Activated naive CD4-positive, alpha-beta T cell treated with anti-CD3 and anti-CD28 coated beads, Interleukin-2, amount 10 ng/mL, durations not matched to agents 7 days and 5 days (primary cell): ENCODE measurements at regions not wholly inside any gene's neighbourhood (a gene's known extent, or its start where the extent isn't known, plus 50 kb on each side); places are given as distances from the start of the nearest gene placed in this dataset.

Experiments
- CTCF ChIA-PET: fragments of 350-600 bp; sonication (Branson Sonifier 250); formaldehyde crosslinking; loops from one replicate; lab custom pipeline; 2021; ENCODE audit warnings: antibody characterized with exemption; lab: Charles Lee
- DNase-seq: peaks from one replicate; pipeline ENCODE4 v3.0.0-alpha.2; 2020
- H3K27ac Mint-ChIP-seq: one replicate; pipeline ENCODE4 v1.8.0; 2021; ENCODE audit warnings: mild to moderate bottlenecking, moderate library complexity, mixed read lengths
- H3K27me3 Mint-ChIP-seq: one replicate; pipeline ENCODE4 v1.8.0; 2021; ENCODE audit warnings: mild to moderate bottlenecking, mixed read lengths
- H3K36me3 Mint-ChIP-seq: one replicate; pipeline ENCODE4 v1.8.0; 2021; ENCODE audit warnings: mixed read lengths
- H3K4me1 Mint-ChIP-seq: one replicate; pipeline ENCODE4 v1.8.0; 2021; ENCODE audit warnings: mixed read lengths
- H3K4me3 Mint-ChIP-seq: one replicate; pipeline ENCODE4 v1.8.0; 2021; ENCODE audit warnings: mild to moderate bottlenecking, moderate library complexity, mixed read lengths
- H3K9me3 Mint-ChIP-seq: one replicate; pipeline ENCODE4 v1.8.0; 2021; ENCODE audit warnings: mixed read lengths

DNA sequence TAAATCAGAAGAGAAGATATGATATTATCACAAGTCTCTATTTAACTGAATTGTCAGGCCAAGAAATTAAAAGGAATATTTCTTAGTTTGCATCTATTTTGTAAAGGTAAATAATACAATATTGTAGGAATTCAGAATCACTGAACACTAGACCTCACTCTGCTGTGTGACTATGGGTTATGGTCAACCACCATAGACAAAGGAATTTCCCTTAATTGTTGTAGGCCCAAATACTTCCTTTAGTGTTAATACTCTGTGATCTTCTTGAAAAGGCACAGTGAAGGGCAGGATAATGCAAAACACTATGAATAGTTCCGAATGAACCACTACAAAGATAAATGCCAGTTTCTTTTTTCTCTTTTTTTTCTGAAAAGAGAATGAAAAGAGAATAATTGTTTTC is 162.3 kb downstream of the TUSC7 start:
- no peaks in the 10 kb centered on the region for H3K4me1 Mint-ChIP-seq
- CTCF ChIA-PET, result no interaction called here
- no peaks in the 10 kb centered on the region for H3K36me3 Mint-ChIP-seq
- H3K27me3 Mint-ChIP-seq, result no peaks in the 10 kb centered on the region
- H3K9me3 Mint-ChIP-seq, result no peaks in the 10 kb centered on the region
- H3K27ac Mint-ChIP-seq, result no peak overlapping the region
- no peak overlapping the region for H3K4me3 Mint-ChIP-seq
- no peak for DNase-seq

DNA sequence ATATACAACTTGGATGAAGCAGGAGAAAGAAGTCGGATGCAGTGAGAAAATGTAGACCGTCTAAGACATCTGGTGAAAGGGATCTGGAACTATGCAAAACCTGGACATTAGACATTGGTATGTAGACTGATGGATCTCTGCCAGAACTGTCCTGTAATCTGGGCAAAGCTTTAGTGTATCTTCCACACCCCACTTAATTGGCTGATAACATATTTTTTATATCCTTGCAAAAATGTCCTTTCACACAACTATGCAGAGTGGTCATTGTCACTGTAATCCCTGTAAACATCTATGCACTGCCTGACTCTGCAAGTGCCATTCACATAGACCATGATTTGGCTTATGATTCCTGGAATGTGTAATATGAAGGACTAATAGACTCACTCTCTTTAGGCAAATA is 163.1 kb downstream of the TUSC7 start:
- CTCF ChIA-PET, result no interaction called here
- no peaks in the 10 kb centered on the region for H3K4me1 Mint-ChIP-seq
- no peak for DNase-seq
- no peak overlapping the region for H3K27ac Mint-ChIP-seq
- no peaks in the 10 kb centered on the region for H3K9me3 Mint-ChIP-seq
- H3K27me3 Mint-ChIP-seq, result no peaks in the 10 kb centered on the region
- no peaks in the 10 kb centered on the region for H3K36me3 Mint-ChIP-seq
- no peak overlapping the region for H3K4me3 Mint-ChIP-seq

DNA sequence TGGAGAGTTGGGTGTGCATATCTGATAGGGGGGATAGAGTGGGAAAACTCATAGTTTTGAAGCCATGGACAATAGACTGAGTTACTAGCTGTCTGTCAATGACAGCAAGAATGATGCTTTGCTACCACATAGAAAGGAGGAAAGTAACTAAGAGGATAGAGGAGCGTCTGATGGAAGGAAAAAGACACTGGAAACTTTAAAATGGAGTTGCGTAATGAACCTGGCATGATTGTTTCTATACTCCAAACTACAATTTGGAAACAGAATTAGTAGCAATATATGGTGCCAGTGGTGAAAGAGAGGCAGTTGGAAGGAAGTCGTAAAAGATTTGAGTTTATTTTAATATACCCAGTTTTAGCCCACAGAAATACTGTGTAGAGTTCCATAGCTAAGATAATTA is 163.6 kb downstream of the TUSC7 start:
- H3K36me3 Mint-ChIP-seq, result no peaks in the 10 kb centered on the region
- no peak for DNase-seq

GRCh38 chr3:116877968-116878367 is 168.4 kb downstream of the TUSC7 start:
- Mint-ChIP-seq H3K4me1 (no peaks in the 10 kb centered on the region), H3K36me3 (no peaks in the 10 kb centered on the region), H3K9me3 (no peaks in the 10 kb centered on the region), H3K27ac (no peak overlapping the region), H3K4me3 (no peak overlapping the region), H3K27me3 (no peaks in the 10 kb centered on the region)
- CTCF ChIA-PET, result no interaction called here
- no peak for DNase-seq

More for the DNA sequence above, 163.6 kb downstream of the TUSC7 start:
- CTCF ChIA-PET, result no interaction called here
- no peak overlapping the region for H3K27ac Mint-ChIP-seq
- H3K9me3 Mint-ChIP-seq, result no peaks in the 10 kb centered on the region
- H3K27me3 Mint-ChIP-seq, result no peaks in the 10 kb centered on the region
- no peaks in the 10 kb centered on the region for H3K4me1 Mint-ChIP-seq
- H3K4me3 Mint-ChIP-seq, result no peak overlapping the region

DNA sequence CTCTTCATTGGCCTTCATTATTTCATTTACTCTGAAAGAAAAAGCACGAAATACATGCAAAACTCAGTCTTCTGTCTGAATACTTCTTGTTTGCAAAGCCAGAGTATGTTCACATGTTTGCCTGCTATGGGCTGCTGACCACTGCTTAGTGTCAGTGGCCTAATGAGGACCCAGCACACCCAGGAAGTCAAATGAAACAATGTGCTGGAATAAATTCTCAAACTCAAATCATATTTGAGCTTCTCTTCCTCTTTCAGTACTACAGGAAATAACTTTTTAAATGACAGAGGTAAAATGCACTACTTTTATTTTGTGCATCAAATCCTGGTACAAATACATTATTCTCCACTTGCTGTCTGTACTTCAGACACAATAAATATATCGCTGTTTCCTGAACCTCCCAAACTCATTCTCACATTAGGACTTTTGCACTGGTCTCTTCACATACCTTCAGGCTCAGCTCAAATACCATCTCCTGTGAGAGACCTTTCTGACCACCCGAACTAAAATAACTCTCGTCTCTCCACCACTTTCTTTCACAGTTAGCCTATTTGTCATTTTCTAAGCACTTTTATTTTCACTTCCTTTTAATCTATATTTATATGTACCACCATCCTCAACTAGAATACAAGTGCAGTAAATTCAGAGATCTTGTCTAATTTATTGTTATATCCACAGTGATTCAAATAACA is 176.8 kb downstream of the TUSC7 start:
- Mint-ChIP-seq H3K4me3 (no peak overlapping the region), H3K27me3 (no peaks in the 10 kb centered on the region), H3K9me3 (no peaks in the 10 kb centered on the region), H3K4me1 (no peaks in the 10 kb centered on the region), H3K27ac (no peak overlapping the region), H3K36me3 (no peaks in the 10 kb centered on the region)
- CTCF ChIA-PET, result interaction anchor here (0.6 kb wide), 1 partner anchor 173 kb away, joined by 3 read pairs; no protein-coding TSS in a partner anchor
- DNase-seq, result no peak

DNA sequence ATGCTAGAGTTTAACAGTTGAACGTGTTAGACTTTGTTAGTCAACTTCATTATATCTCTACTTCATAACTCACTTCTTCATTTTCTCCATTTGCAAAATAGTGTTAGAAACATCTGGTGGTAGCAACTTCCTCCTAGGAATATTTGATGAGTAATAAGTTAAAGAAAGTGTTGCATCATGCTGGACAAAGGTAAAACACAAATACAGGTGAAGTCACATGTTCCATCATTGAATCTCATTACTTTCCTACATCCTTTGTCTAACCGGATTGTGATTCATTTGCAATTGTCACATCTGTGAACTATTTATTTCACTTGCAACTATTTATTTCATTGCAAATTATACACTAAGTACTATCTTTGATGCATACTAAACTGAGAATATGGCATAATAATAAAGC is 186.5 kb downstream of the TUSC7 start:
- CTCF ChIA-PET, result no interaction called here
- no peaks in the 10 kb centered on the region for H3K27me3 Mint-ChIP-seq

GRCh38 chr3:116897382-116897781 is 187.8 kb downstream of the TUSC7 start:
- no peak overlapping the region for H3K27ac Mint-ChIP-seq
- no peaks in the 10 kb centered on the region for H3K27me3 Mint-ChIP-seq
- CTCF ChIA-PET, result no interaction called here
- no peaks in the 10 kb centered on the region for H3K36me3 Mint-ChIP-seq
- no peak for DNase-seq
- no peak overlapping the region for H3K4me3 Mint-ChIP-seq
- no peaks in the 10 kb centered on the region for H3K9me3 Mint-ChIP-seq
- no peaks in the 10 kb centered on the region for H3K4me1 Mint-ChIP-seq

More for the DNA sequence above, 186.5 kb downstream of the TUSC7 start:
- Mint-ChIP-seq H3K4me3 (no peak overlapping the region), H3K36me3 (no peaks in the 10 kb centered on the region), H3K9me3 (no peaks in the 10 kb centered on the region), H3K4me1 (no peaks in the 10 kb centered on the region), H3K27ac (no peak overlapping the region)
- DNase-seq, result no peak

GRCh38 chr3:116899253-116899652 is 189.7 kb downstream of the TUSC7 start:
- Mint-ChIP-seq H3K27me3 (no peaks in the 10 kb centered on the region), H3K9me3 (no peaks in the 10 kb centered on the region), H3K4me3 (no peak overlapping the region), H3K4me1 (no peaks in the 10 kb centered on the region), H3K27ac (no peak overlapping the region), H3K36me3 (no peaks in the 10 kb centered on the region)
- DNase-seq, result no peak
- CTCF ChIA-PET, result no interaction called here

- Mint-ChIP-seq H3K4me1 (no peaks in the 10 kb centered on the region), H3K27me3 (no peaks in the 10 kb centered on the region), H3K27ac (no peak overlapping the region), H3K36me3 (no peaks in the 10 kb centered on the region), H3K9me3 (peaks cover 7% of the 10 kb centered on the region), H3K4me3 (no peak overlapping the region)
- CTCF ChIA-PET, result no interaction called here
- no peak for DNase-seq
Observed at GRCh38 chr3:116905334-116905733, 195.8 kb downstream of the TUSC7 start.

- H3K27me3 Mint-ChIP-seq, result no peaks in the 10 kb centered on the region
- no peaks in the 10 kb centered on the region for H3K36me3 Mint-ChIP-seq
- H3K4me1 Mint-ChIP-seq, result no peaks in the 10 kb centered on the region
Observed at GRCh38 chr3:116905794-116906193, 196.2 kb downstream of the TUSC7 start.

DNA sequence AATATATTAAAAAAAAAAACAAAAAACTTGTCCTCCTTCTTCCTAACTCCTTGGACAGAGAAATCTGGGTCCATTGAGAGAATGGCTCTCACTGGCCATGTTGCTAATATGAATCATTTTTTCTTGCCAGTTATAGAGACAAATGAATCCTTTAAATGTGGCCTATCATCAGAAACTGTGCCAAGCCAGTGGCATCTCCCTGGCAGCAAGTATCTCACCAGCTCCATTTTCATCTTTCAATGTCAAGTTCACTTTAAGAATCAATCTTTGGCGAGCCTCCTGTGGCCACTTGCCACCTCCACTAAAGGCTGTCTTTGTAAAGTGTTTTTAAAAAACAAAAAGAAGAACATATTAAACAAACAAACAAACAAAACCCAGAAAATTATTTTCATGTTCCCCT is 202.5 kb downstream of the TUSC7 start:
- Mint-ChIP-seq H3K27ac (no peak overlapping the region), H3K9me3 (peaks cover 5% of the 10 kb centered on the region), H3K4me3 (no peak overlapping the region), H3K27me3 (no peaks in the 10 kb centered on the region), H3K36me3 (no peaks in the 10 kb centered on the region), H3K4me1 (no peaks in the 10 kb centered on the region)
- CTCF ChIA-PET, result no interaction called here
- no peak for DNase-seq

More at GRCh38 chr3:116905794-116906193, 196.2 kb downstream of the TUSC7 start:
- CTCF ChIA-PET, result no interaction called here
- Mint-ChIP-seq H3K27ac (no peak overlapping the region), H3K9me3 (peaks cover 7% of the 10 kb centered on the region), H3K4me3 (no peak overlapping the region)
- DNase-seq, result no peak

DNA sequence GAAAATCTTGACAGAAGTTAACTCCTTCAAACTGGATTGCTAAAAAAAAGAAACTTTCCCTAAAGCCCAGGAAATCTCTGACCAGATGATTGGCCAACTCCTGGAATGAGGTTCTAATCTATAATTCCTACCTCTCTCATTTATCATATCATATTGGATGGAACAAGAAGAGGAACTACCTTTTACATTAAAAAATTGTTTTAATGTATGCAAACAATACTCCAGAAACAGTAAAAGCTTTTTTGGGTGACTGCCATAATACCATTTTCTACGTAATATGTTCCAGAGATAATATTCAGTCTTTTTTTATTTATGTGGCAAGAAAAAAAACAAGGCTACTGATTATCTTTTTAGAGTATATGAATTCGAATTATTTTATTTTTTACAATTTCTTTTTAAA is 204.4 kb downstream of the TUSC7 start:
- no peaks in the 10 kb centered on the region for H3K27me3 Mint-ChIP-seq

GRCh38 chr3:116916836-116917235 is 207.3 kb downstream of the TUSC7 start:
- Mint-ChIP-seq H3K4me1 (no peaks in the 10 kb centered on the region), H3K9me3 (no peaks in the 10 kb centered on the region), H3K27me3 (no peaks in the 10 kb centered on the region), H3K4me3 (no peak overlapping the region), H3K27ac (no peak overlapping the region), H3K36me3 (no peaks in the 10 kb centered on the region)
- DNase-seq, result no peak
- CTCF ChIA-PET, result no interaction called here

More for the DNA sequence above, 204.4 kb downstream of the TUSC7 start:
- no peaks in the 10 kb centered on the region for H3K36me3 Mint-ChIP-seq
- H3K9me3 Mint-ChIP-seq, result no peaks in the 10 kb centered on the region
- no peak overlapping the region for H3K27ac Mint-ChIP-seq
- no peak for DNase-seq
- H3K4me3 Mint-ChIP-seq, result no peak overlapping the region
- CTCF ChIA-PET, result no interaction called here
- H3K4me1 Mint-ChIP-seq, result no peaks in the 10 kb centered on the region

- no peak overlapping the region for H3K27ac Mint-ChIP-seq
- H3K4me3 Mint-ChIP-seq, result no peak overlapping the region
- no peak for DNase-seq
- H3K4me1 Mint-ChIP-seq, result no peaks in the 10 kb centered on the region
- peaks cover 15% of the 10 kb centered on the region for H3K9me3 Mint-ChIP-seq
- CTCF ChIA-PET, result no interaction called here
- H3K36me3 Mint-ChIP-seq, result no peaks in the 10 kb centered on the region
- no peaks in the 10 kb centered on the region for H3K27me3 Mint-ChIP-seq
Observed at GRCh38 chr3:116920826-116921610, 211.4 kb downstream of the TUSC7 start.

- CTCF ChIA-PET, result no interaction called here
- DNase-seq, result no peak
- Mint-ChIP-seq H3K9me3 (peaks cover 16% of the 10 kb centered on the region), H3K27ac (no peak overlapping the region), H3K4me3 (no peak overlapping the region), H3K4me1 (no peaks in the 10 kb centered on the region), H3K36me3 (no peaks in the 10 kb centered on the region), H3K27me3 (no peaks in the 10 kb centered on the region)
Observed at GRCh38 chr3:116927918-116928317, 218.3 kb downstream of the TUSC7 start.
